ENCODE measurements at regions not wholly inside any gene's neighbourhood (a gene's known extent, or its start where the extent isn't known, plus 50 kb on each side); places are given as distances from the start of the nearest gene placed in this dataset.

DNA sequence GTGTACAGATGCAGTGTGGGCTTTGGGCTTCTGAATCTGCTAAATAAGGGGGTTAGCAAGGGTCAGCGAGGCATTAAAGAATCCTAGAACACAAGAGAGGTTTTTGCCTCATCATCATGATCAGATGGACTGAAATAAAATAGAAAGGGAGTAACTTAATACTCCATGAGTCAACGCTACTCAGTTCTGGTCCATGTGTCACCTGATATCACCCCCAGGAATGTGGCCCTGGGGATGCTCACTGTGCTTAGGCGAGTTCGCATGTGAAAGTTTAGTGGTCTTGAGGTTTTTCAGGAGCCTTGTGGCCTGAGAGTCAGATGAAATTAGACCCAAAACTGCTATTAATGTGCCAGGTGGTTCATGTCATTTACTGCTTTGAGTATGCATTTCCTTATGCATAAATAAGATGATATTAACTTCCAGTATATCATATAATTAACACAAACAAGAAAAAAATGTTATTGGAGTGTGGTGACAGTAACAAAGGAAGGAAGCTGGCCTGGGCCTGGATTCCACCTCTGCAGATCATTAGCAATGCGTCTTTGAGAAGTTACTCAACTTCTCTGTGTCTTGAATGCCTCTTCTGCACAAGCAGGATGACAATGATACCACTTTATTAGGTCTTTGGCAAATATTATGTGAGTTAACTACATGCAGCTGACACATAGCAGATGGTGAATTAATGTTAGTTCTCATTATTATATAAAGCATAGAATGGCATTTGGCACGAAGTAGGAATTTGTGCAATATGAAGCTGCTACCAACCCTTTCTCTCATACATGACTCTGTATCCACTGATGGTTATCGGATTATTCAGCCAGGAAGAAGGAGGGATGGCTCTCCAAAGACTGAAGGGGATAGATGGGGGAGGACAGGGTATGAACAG is 1272.6 kb downstream of the AACS start:
- no peak overlapping the region for H3K27ac ChIP-seq (ENCODE audit: low read depth in 1 of 2, low read length in 1 of 2)
- ATAC-seq (ENCODE audit: insufficient read depth, low FRiP score) (no peak), DNase-seq (peak; percentile 78 to 91 (median 85))
- no peak overlapping the region for H3K9ac ChIP-seq (ENCODE audit: insufficient read depth in 1 of 2, low read length in 2 of 2)
- no peaks in the 10 kb centered on the region for H3K9me3 ChIP-seq (ENCODE audit: control insufficient read depth in 4 of 4, insufficient read depth in 3 of 4, low read length in 3 of 4)
- H3K36me3 ChIP-seq (ENCODE audit: control insufficient read depth in 4 of 4, insufficient read depth in 4 of 4, low read length in 4 of 4) = no peaks in the 10 kb centered on the region
- H3K4me3 ChIP-seq = no peak overlapping the region
- TF ChIP-seq, protein P1, sequence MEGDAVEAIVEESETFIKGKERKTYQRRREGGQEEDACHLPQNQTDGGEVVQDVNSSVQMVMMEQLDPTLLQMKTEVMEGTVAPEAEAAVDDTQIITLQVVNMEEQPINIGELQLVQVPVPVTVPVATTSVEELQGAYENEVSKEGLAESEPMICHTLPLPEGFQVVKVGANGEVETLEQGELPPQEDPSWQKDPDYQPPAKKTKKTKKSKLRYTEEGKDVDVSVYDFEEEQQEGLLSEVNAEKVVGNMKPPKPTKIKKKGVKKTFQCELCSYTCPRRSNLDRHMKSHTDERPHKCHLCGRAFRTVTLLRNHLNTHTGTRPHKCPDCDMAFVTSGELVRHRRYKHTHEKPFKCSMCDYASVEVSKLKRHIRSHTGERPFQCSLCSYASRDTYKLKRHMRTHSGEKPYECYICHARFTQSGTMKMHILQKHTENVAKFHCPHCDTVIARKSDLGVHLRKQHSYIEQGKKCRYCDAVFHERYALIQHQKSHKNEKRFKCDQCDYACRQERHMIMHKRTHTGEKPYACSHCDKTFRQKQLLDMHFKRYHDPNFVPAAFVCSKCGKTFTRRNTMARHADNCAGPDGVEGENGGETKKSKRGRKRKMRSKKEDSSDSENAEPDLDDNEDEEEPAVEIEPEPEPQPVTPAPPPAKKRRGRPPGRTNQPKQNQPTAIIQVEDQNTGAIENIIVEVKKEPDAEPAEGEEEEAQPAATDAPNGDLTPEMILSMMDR (IDR thresholded peaks at IDR 0.05; ENCODE audit: control extremely low read depth, extremely low read depth) = no peak
- no peaks in the 10 kb centered on the region for H3K27me3 ChIP-seq (ENCODE audit: control insufficient read depth in 3 of 3, insufficient read depth in 3 of 3, low read length in 2 of 3)
- WGBS, 2 donors = 67 to 82% methylated on average over 7 of the region's 7 CpGs
- peaks cover 0 to 5% (median 0%) of the 10 kb centered on the region in 5 donors for H3K4me1 ChIP-seq (ENCODE audit: control insufficient read depth in 5 of 5, insufficient read depth in 5 of 5, low read length in 5 of 5)

DNA sequence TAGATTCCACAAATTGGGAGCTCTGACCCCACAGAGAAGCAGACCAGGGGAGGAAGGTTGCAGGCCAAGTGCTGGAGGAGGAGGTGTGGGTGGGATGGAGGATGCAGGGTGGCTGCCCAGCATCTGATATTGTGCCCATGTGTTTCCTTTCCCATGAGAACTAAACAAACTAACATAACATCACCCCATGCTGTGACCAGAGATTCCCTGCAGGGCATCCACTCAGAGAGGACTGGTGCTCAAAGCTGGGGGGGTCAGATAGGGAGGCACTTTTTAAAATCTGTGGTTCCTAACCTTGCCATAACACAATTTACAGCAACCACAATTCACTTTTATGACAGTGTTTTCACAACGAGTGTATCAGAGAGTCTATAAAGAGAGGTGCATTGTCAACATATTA is 1277.6 kb downstream of the AACS start:
- Histone ChIP-seq H3K9me3 (ENCODE audit: control insufficient read depth in 4 of 4, insufficient read depth in 3 of 4, low read length in 3 of 4) (peaks cover 0 to 1% (median 0%) of the 10 kb centered on the region in 4 donors), H3K27me3 (ENCODE audit: control insufficient read depth in 3 of 3, insufficient read depth in 3 of 3, low read length in 2 of 3) (no peaks in the 10 kb centered on the region), H3K4me3 (no peak overlapping the region), H3K36me3 (ENCODE audit: control insufficient read depth in 4 of 4, insufficient read depth in 4 of 4, low read length in 4 of 4) (no peaks in the 10 kb centered on the region), H3K4me1 (ENCODE audit: control insufficient read depth in 5 of 5, insufficient read depth in 5 of 5, low read length in 5 of 5) (peaks cover 0 to 6% (median 0%) of the 10 kb centered on the region in 5 donors), H3K27ac (ENCODE audit: low read depth in 1 of 2, low read length in 1 of 2) (no peak overlapping the region), H3K9ac (ENCODE audit: insufficient read depth in 1 of 2, low read length in 2 of 2) (no peak overlapping the region)
- WGBS, 2 donors = 68 to 83% methylated on average over 1 of the region's 1 CpG
- DNase-seq (no peak), ATAC-seq (ENCODE audit: insufficient read depth, low FRiP score) (no peak)
- TF ChIP-seq, protein P1 (IDR thresholded peaks at IDR 0.05; ENCODE audit: control extremely low read depth, extremely low read depth) = no peak

DNA sequence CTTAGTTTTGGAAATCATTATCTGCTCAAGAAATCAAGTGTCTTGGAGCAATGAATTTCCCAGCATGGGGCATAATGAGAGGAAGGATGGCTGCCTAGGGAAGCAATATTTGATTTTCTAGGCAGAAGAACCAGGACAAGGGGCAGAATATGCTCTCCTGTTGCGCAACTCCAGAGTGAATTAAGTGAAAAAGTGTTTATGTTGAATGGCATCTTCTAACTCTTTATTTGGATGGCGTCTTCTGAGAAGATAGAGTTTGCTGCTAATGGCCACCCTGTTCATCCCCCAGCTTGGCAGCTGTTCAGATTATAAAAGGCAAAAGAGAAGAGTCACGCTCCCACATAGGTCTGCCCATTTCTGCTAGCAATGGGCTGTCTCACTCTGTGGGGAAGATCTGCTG is 1278.1 kb downstream of the AACS start:
- no peak overlapping the region for H3K27ac ChIP-seq (ENCODE audit: low read depth in 1 of 2, low read length in 1 of 2)
- WGBS, 2 donors = 70 to 84% methylated on average over 3 of the region's 3 CpGs
- peaks cover 0 to 6% (median 0%) of the 10 kb centered on the region in 5 donors for H3K4me1 ChIP-seq (ENCODE audit: control insufficient read depth in 5 of 5, insufficient read depth in 5 of 5, low read length in 5 of 5)
- no peak overlapping the region for H3K9ac ChIP-seq (ENCODE audit: insufficient read depth in 1 of 2, low read length in 2 of 2)
- ATAC-seq (ENCODE audit: insufficient read depth, low FRiP score) (no peak), DNase-seq (peak in 2 of 3 donors; percentile 57 to 73)
- no peaks in the 10 kb centered on the region for H3K36me3 ChIP-seq (ENCODE audit: control insufficient read depth in 4 of 4, insufficient read depth in 4 of 4, low read length in 4 of 4)
- no peaks in the 10 kb centered on the region for H3K27me3 ChIP-seq (ENCODE audit: control insufficient read depth in 3 of 3, insufficient read depth in 3 of 3, low read length in 2 of 3)
- H3K9me3 ChIP-seq (ENCODE audit: control insufficient read depth in 4 of 4, insufficient read depth in 3 of 4, low read length in 3 of 4) = peaks cover 0 to 1% (median 0%) of the 10 kb centered on the region in 4 donors
- no peak overlapping the region for H3K4me3 ChIP-seq
- TF ChIP-seq, protein P1 (IDR thresholded peaks at IDR 0.05; ENCODE audit: control extremely low read depth, extremely low read depth) = no peak
